Right lobe of liver (tissue), 4 donors: ENCODE measurements at regions not wholly inside any gene's neighbourhood (a gene's known extent, or its start where the extent isn't known, plus 50 kb on each side); places are given as distances from the start of the nearest gene placed in this dataset.

Source experiments
- POLR2A ChIP-seq: fragments of 450-650 bp; IDR thresholded peaks from one replicate; pipeline ENCODE4 v1.6.1; 2017; ENCODE audit warnings: antibody characterized with exemption, mild to moderate bottlenecking
- TF ChIP-seq, protein P1 (sequence below), 4 donors: fragments of 200-600 bp in 3 of 4; fragments of 450-650 bp in 1 of 4; IDR thresholded peaks; one replicate each; pipeline versions ENCODE4 v1.5.1 to v1.8.0; 2016 to 2022; ENCODE audit warnings: antibody characterized with exemption in 4 of 4, mild to moderate bottlenecking in 2 of 4
- donor health status: DM: no; HTN: no; CAD: no.
- donor health status: DM: no; HTN: no; CAD: no.
- donor health status: DM: no; HTN: yes; CAD: no.

DNA sequence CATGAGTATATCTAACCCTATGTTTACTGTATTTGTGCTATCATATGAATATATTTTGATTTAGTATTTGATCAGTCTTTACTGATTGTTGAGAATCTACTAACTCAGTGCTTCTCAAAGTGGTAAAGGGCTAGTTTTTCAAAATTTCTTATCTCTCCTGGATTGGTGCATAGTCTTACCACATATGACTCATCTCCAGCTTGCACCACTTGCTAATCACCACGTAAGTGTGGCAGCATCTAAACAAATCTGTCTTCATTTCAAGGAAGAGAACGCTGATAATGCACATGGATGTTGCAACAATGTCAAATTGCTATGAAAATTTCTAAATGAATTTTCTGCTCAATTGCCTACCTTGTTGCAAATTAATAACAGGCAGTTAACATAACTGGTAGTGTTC lies 299.5 kb downstream of the PAX1 start:
- TF ChIP-seq POLR2A = no peak
- TF ChIP-seq, protein P1, sequence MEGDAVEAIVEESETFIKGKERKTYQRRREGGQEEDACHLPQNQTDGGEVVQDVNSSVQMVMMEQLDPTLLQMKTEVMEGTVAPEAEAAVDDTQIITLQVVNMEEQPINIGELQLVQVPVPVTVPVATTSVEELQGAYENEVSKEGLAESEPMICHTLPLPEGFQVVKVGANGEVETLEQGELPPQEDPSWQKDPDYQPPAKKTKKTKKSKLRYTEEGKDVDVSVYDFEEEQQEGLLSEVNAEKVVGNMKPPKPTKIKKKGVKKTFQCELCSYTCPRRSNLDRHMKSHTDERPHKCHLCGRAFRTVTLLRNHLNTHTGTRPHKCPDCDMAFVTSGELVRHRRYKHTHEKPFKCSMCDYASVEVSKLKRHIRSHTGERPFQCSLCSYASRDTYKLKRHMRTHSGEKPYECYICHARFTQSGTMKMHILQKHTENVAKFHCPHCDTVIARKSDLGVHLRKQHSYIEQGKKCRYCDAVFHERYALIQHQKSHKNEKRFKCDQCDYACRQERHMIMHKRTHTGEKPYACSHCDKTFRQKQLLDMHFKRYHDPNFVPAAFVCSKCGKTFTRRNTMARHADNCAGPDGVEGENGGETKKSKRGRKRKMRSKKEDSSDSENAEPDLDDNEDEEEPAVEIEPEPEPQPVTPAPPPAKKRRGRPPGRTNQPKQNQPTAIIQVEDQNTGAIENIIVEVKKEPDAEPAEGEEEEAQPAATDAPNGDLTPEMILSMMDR (IDR thresholded peaks at IDR 0.05) = no peak
